ENCODE measurements at regions not wholly inside any gene's neighbourhood (a gene's known extent, or its start where the extent isn't known, plus 50 kb on each side); places are given as distances from the start of the nearest gene placed in this dataset.

GRCh38 chr9:90027296-90027790, 422.5 kb downstream of the GADD45G start:
- peaks cover 0 to 10% (median 0%) of the 10 kb centered on the region in 9 donors for H3K4me1 ChIP-seq
- TF ChIP-seq CTCF (IDR thresholded peaks at IDR 0.05), result no peak
- intact Hi-C loops (cut with DNase I), result no loop called here
- no peak overlapping the region for H3K27ac ChIP-seq
- H3K9me3 ChIP-seq, result peaks cover 0 to 4% (median 0%) of the 10 kb centered on the region in 11 donors
- no peak for DNase-seq
- no peak overlapping the region for H3K4me3 ChIP-seq
- no peak for ATAC-seq
- H3K36me3 ChIP-seq, result no peaks in the 10 kb centered on the region
- WGBS, 2 donors, result 96 to 97% methylated on average over 1 of the region's 1 CpG
- no peaks in the 10 kb centered on the region for H3K27me3 ChIP-seq

- 64 to 75% methylated on average over 1 of the region's 1 CpG for WGBS, 2 donors
- Histone ChIP-seq H3K4me1 (peaks cover 0 to 10% (median 0%) of the 10 kb centered on the region in 9 donors), H3K4me3 (no peak overlapping the region), H3K27me3 (no peaks in the 10 kb centered on the region), H3K36me3 (no peaks in the 10 kb centered on the region), H3K27ac (no peak overlapping the region), H3K9me3 (no peaks in the 10 kb centered on the region)
- no peak for TF ChIP-seq CTCF (IDR thresholded peaks at IDR 0.05)
- DNase-seq (no peak), ATAC-seq (no peak)
- intact Hi-C loops (cut with DNase I), result no loop called here
Observed at GRCh38 chr9:90029386-90029785, 424.6 kb downstream of the GADD45G start.

- Histone ChIP-seq H3K4me3 (no peak overlapping the region), H3K9me3 (no peaks in the 10 kb centered on the region), H3K36me3 (no peaks in the 10 kb centered on the region), H3K4me1 (peaks cover 0 to 4% (median 0%) of the 10 kb centered on the region in 9 donors), H3K27me3 (no peaks in the 10 kb centered on the region), H3K27ac (no peak overlapping the region)
- WGBS, 2 donors, result 82% methylated on average over 5 of the region's 5 CpGs
- intact Hi-C loops (cut with DNase I), result no loop called here
- no peak for DNase-seq
- no peak for TF ChIP-seq CTCF (IDR thresholded peaks at IDR 0.05)
- ATAC-seq, result no peak
Observed at GRCh38 chr9:90029996-90030395, 425.2 kb downstream of the GADD45G start.

GRCh38 chr9:90032296-90033027, 427.6 kb downstream of the GADD45G start:
- DNase-seq (no peak), ATAC-seq (no peak)
- H3K36me3 ChIP-seq, result no peaks in the 10 kb centered on the region
- no peaks in the 10 kb centered on the region for H3K4me1 ChIP-seq
- H3K9me3 ChIP-seq, result no peaks in the 10 kb centered on the region
- no peak for TF ChIP-seq CTCF (IDR thresholded peaks at IDR 0.05)
- no peak overlapping the region for H3K4me3 ChIP-seq
- 51% methylated on average over 9 of the region's 9 CpGs for WGBS, 2 donors
- intact Hi-C loops (cut with DNase I), result no loop called here
- H3K27ac ChIP-seq, result no peak overlapping the region
- H3K27me3 ChIP-seq, result no peaks in the 10 kb centered on the region
